Activated T-cell treated with anti-CD3 and anti-CD28 coated beads for 24 hours (primary cell): ENCODE measurements at regions not wholly inside any gene's neighbourhood (a gene's known extent, or its start where the extent isn't known, plus 50 kb on each side); places are given as distances from the start of the nearest gene placed in this dataset.
"Not testable (repeated sequence)": the region's sequence is repeated elsewhere in the genome, so short reads cannot be mapped to it uniquely, and the experiment has no call there.

Experiments used
- DNase-seq: peaks from one replicate; pipeline ENCODE4 v3.0.0-alpha.2; 2020; ENCODE audit warnings: low read depth

- DNase-seq: no peak
Observed at GRCh38 chr14:53857625-53858344, 98.8 kb downstream of the BMP4 start.

DNA sequence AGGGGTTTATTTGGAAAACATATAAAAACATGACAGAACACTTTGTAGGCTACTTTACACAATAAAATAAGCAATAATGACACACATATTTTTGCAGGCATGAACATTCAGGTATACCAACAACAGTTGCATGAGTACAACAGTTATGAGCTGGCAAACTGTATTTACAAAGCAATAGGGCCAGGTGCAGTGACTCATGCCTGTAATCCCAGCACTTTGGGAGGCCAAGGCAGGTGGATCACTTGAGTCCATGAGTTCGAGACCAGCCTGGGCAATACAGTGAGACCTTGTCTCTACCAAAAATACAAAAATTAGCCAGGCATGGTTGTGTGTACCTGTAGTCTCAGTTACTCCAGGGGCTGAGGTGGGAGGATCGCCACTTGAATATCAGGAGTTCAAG, 101.1 kb downstream of the BMP4 start:
- no peak for DNase-seq

DNA sequence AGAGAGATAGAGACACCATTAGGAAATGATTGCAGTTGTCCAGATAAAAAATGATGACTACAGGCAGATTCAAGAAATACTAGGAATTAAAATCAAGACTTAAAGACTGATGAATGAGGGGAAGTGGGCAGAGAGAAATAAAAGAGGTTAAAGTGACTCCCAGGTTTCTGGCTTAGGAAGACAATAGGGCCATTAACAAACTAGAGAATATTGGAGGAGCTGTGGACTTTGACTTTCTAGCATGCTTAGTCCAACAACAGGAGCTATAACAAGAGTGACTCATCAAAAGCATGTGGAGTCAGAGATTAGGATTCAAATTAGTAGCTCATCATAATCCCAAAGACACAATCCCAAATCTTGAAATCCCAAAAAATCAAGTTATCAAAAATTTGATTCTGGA, 101.5 kb downstream of the BMP4 start:
- no peak for DNase-seq

GRCh38 chr14:53851394-53852090, 105.1 kb downstream of the BMP4 start:
- DNase-seq: no peak

DNA sequence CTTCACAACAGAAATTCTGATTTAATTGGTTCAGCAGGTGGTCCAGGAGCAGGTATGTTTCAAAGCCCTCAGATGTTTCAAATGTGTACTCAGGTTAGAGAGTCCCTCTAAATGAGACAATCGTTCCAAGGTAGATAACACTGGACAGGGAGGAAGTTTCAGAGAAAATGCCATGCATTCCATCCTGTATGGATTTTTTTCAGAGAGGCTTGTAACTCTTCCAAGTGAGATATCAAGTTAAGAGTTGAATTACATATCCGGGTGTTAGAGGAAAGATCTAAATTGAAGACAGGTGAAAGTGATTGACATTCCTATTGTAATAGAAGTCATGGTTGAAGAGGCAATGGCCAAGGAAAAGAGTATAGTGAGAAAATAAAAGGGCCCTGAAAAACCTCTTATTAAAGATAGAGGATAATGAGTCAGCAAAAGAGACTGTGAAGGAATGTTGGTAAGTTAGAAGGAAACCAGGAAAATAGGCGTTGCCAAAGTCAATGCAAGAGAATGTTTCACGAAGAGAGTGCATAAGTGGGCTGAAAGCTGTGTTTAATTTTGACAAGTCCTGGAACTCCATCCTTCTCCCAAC, 105.8 kb downstream of the BMP4 start:
- DNase-seq: no peak

- DNase-seq: no peak
Observed at GRCh38 chr14:53849549-53849948, 107.1 kb downstream of the BMP4 start.

- no peak for DNase-seq
Observed at GRCh38 chr14:53848854-53849253, 107.8 kb downstream of the BMP4 start.

- no peak for DNase-seq
Observed at GRCh38 chr14:53847881-53848280, 108.7 kb downstream of the BMP4 start.

- DNase-seq: no peak
Observed at GRCh38 chr14:53847057-53847456, 109.6 kb downstream of the BMP4 start.

DNA sequence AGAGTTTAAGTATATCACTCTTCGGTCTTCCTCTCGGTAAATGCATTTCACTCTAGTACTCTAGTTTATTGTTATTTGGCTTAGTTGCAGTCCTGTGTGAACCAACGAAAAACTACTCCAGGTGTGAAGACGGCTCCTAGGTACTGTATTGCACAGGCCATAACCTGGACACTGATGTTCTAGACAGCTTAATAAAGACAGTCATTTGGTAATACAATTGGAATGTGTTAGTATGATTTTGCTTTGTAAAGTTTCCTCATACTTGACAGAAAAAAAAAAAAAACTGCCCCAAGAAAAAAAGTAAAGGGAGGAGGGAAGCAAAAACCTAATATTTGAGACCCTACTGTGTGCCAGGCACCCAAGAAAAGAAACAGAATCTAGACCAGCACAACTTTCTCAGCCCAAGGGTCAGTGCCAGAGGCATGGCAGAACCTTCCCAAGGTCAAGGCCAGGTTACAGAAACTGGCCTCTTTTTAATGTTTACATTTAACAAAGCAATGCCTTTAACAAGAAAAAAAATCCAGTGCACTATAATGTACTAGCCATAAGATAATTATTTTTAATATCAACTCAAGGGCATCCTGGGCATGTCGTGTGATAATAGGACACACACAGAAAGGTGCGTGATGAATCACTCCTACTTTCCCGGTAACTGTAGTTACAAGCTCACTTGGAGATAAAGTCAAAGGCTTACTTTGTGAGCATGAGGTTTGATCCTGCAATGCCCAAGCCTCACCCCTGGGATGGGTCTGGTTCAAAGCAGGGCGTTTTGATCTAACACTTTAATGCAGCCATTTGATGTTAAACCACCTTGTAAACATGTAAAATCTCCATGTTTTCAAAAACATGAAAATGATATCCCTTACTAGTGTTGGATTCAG, 110.6 kb downstream of the BMP4 start:
- no peak for DNase-seq

- DNase-seq: no peak
Observed at GRCh38 chr14:53842938-53843337, 113.7 kb downstream of the BMP4 start.

- DNase-seq: no peak
Observed at GRCh38 chr14:53841109-53842099, 115.2 kb downstream of the BMP4 start.

DNA sequence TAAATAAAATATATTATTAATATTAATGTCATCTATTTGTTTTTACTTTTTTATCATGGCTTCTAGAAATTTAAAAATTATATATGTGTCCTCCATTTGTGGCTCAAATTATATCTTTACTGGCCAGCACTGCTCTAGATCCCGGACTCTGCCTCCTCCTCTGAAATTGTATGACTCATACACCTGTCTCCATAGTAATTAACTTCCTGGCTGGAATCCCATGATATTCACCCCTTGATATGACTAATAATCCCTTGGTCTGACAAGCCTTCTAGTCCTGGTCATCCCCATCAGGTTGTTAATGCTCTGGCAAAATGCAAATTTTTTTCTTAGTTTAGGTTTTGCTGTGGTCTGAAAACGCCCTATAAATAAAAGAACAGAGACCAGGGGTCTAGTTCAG, 116.2 kb downstream of the BMP4 start:
- DNase-seq: no peak

- no peak for DNase-seq
Observed at GRCh38 chr14:53838374-53838773, 118.3 kb downstream of the BMP4 start.

- not testable (repeated sequence) for DNase-seq
Observed at GRCh38 chr14:53837656-53838055, 119.0 kb downstream of the BMP4 start.

GRCh38 chr14:53836551-53836950, 120.1 kb downstream of the BMP4 start:
- no peak for DNase-seq

DNA sequence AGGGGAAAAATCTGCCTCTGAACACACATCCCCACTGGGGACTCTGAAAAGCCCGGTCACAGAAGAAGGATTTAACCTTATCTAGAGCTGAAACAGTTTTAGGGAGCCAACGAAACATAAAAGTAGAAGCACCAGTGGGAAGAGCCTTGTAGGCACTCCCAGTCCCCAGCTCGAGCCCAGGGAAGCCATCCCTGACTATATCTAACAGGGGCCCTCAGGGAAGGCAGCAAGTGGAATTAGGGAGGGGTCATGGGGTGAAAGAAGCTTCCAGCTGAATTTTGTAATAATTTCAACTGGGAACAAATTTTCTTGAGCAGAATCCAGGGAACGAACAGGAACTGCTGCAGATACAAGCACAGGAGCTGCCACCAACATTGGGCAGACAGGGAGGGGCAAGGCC, 127.8 kb downstream of the BMP4 start:
- DNase-seq: no peak

DNA sequence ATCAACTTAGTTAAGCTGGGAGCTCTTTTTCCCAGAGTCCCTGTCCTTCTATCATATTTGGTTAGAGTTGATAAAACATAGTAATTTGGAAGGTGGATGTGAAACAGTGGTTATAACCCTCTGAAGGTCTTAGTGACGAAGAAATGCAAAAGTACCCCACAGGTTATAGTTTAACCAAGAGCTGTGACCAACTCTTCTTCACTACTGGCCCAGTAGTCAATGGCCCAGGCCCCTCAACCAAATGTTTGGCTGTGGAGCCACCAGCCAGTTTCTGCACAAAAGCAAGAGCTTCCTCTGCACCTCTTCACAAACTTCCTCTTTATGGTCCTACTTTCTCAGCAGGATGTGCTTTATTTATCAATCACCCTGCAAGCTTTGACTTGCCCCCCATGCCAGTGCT, 132.6 kb downstream of the BMP4 start:
- no peak for DNase-seq

GRCh38 chr14:53814392-53814791, 142.2 kb downstream of the BMP4 start:
- no peak for DNase-seq

GRCh38 chr14:53810221-53810620, 146.4 kb downstream of the BMP4 start:
- no peak for DNase-seq

DNA sequence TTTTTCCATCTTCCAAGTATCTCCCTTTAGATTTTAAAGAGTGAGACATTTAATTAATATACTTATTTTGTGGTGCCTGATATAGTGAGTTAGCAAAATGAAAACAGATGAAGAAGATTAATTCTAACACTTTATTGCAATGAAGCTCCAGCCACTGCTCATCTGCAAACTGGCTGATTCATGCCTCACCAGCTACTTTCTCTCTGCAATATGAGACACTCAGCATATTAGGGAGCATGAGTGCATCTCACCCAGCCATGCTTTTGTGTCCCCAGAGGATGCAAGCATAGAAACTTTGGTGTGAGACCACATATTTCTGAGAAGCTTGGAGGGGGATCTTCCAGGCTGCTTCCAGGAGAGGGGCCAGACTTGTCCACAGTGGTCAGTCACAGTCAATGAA, 148.6 kb downstream of the BMP4 start:
- no peak for DNase-seq
